ENCODE measurements at regions not wholly inside any gene's neighbourhood (a gene's known extent, or its start where the extent isn't known, plus 50 kb on each side); places are given as distances from the start of the nearest gene placed in this dataset.

DNA sequence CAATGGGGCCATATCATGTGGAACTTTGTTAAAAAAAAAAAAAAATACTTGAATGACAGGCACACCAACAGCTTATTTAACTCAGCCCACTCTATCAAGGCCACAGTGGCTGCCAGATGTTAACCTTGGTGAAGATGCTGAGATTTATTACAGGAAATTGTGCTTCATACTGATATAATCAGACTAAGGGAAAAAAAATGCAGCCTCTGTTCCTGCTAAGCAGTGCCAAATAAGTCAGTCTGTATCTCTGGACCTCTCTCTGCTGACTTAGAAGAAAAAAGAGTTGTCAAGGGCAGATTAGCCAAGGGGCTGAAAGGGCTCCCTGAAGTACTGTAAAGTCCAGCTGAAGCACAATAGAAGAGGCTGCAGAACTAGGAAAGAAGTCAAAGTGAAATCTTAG is 677.7 kb upstream of the HTR2C start:
- TF ChIP-seq CTCF (IDR thresholded peaks at IDR 0.05) (no peak), POLR2A (IDR thresholded peaks at IDR 0.05) (no peak)
